ENCODE measurements at regions not wholly inside any gene's neighbourhood (a gene's known extent, or its start where the extent isn't known, plus 50 kb on each side); places are given as distances from the start of the nearest gene placed in this dataset.

- Histone ChIP-seq H3K36me3 (ENCODE audit: insufficient read depth, low read length) (no peaks in the 10 kb centered on the region; the same call in 1 of the 2 replicates), H3K9me3 (ENCODE audit: control insufficient read depth, insufficient read depth, low read length) (no peaks in the 10 kb centered on the region; the same call in 1 of the 2 replicates), H3K9ac (ENCODE audit: low read depth, low read length) (no peak overlapping the region), H3K4me1 (ENCODE audit: insufficient read depth, low read length) (no peaks in the 10 kb centered on the region)
Measured at GRCh38 chr2:12331698-12332097, 385.0 kb upstream of the TRIB2 start.

GRCh38 chr2:12333293-12333692 is 383.4 kb upstream of the TRIB2 start:
- Histone ChIP-seq H3K36me3 (ENCODE audit: insufficient read depth, low read length) (no peaks in the 10 kb centered on the region; the same call in 1 of the 2 replicates), H3K9me3 (ENCODE audit: control insufficient read depth, insufficient read depth, low read length) (no peaks in the 10 kb centered on the region; the same call in 1 of the 2 replicates), H3K9ac (ENCODE audit: low read depth, low read length) (no peak overlapping the region), H3K4me1 (ENCODE audit: insufficient read depth, low read length) (no peaks in the 10 kb centered on the region)

- Histone ChIP-seq H3K4me1 (ENCODE audit: insufficient read depth, low read length) (no peaks in the 10 kb centered on the region), H3K36me3 (ENCODE audit: insufficient read depth, low read length) (no peaks in the 10 kb centered on the region; the same call in 1 of the 2 replicates), H3K9me3 (ENCODE audit: control insufficient read depth, insufficient read depth, low read length) (no peaks in the 10 kb centered on the region; the same call in 1 of the 2 replicates), H3K9ac (ENCODE audit: low read depth, low read length) (no peak overlapping the region)
Measured at GRCh38 chr2:12334412-12334966, 382.2 kb upstream of the TRIB2 start.

GRCh38 chr2:12335131-12335530 is 381.6 kb upstream of the TRIB2 start:
- no peak overlapping the region for H3K9ac ChIP-seq (ENCODE audit: low read depth, low read length)
- no peaks in the 10 kb centered on the region for H3K4me1 ChIP-seq (ENCODE audit: insufficient read depth, low read length)
- no peaks in the 10 kb centered on the region; the same call in 1 of the 2 replicates for H3K36me3 ChIP-seq (ENCODE audit: insufficient read depth, low read length)
- no peaks in the 10 kb centered on the region; the same call in 1 of the 2 replicates for H3K9me3 ChIP-seq (ENCODE audit: control insufficient read depth, insufficient read depth, low read length)

GRCh38 chr2:12335995-12336394 is 380.7 kb upstream of the TRIB2 start:
- Histone ChIP-seq H3K9ac (ENCODE audit: low read depth, low read length) (no peak overlapping the region), H3K4me1 (ENCODE audit: insufficient read depth, low read length) (no peaks in the 10 kb centered on the region), H3K36me3 (ENCODE audit: insufficient read depth, low read length) (no peaks in the 10 kb centered on the region; the same call in 1 of the 2 replicates), H3K9me3 (ENCODE audit: control insufficient read depth, insufficient read depth, low read length) (no peaks in the 10 kb centered on the region; the same call in 1 of the 2 replicates)

- Histone ChIP-seq H3K9ac (ENCODE audit: low read depth, low read length) (no peak overlapping the region), H3K4me1 (ENCODE audit: insufficient read depth, low read length) (no peaks in the 10 kb centered on the region; the same call in 1 of the 2 replicates), H3K36me3 (ENCODE audit: insufficient read depth, low read length) (no peaks in the 10 kb centered on the region; the same call in 1 of the 2 replicates), H3K9me3 (ENCODE audit: control insufficient read depth, insufficient read depth, low read length) (peaks cover 4% of the 10 kb centered on the region; the same call in 1 of the 2 replicates)
Measured at GRCh38 chr2:12338946-12339697, 377.6 kb upstream of the TRIB2 start.

- Histone ChIP-seq H3K9me3 (ENCODE audit: control insufficient read depth, insufficient read depth, low read length) (peaks cover 4% of the 10 kb centered on the region; the same call in 1 of the 2 replicates), H3K36me3 (ENCODE audit: insufficient read depth, low read length) (no peaks in the 10 kb centered on the region; the same call in 1 of the 2 replicates), H3K4me1 (ENCODE audit: insufficient read depth, low read length) (no peaks in the 10 kb centered on the region; the same call in 1 of the 2 replicates), H3K9ac (ENCODE audit: low read depth, low read length) (no peak overlapping the region)
Measured at GRCh38 chr2:12340164-12340563, 376.6 kb upstream of the TRIB2 start.

GRCh38 chr2:12341215-12341614 is 375.5 kb upstream of the TRIB2 start:
- H3K9ac ChIP-seq (ENCODE audit: low read depth, low read length), result no peak overlapping the region
- H3K4me1 ChIP-seq (ENCODE audit: insufficient read depth, low read length), result no peaks in the 10 kb centered on the region; the same call in 1 of the 2 replicates
- H3K36me3 ChIP-seq (ENCODE audit: insufficient read depth, low read length), result no peaks in the 10 kb centered on the region; the same call in 1 of the 2 replicates
- H3K9me3 ChIP-seq (ENCODE audit: control insufficient read depth, insufficient read depth, low read length), result peaks cover 4% of the 10 kb centered on the region; the same call in 1 of the 2 replicates

- no peaks in the 10 kb centered on the region for H3K36me3 ChIP-seq (ENCODE audit: insufficient read depth, low read length)
- H3K4me1 ChIP-seq (ENCODE audit: insufficient read depth, low read length), result no peaks in the 10 kb centered on the region; the same call in 1 of the 2 replicates
- no peak overlapping the region for H3K9ac ChIP-seq (ENCODE audit: low read depth, low read length)
- peaks cover 4% of the 10 kb centered on the region; the same call in 1 of the 2 replicates for H3K9me3 ChIP-seq (ENCODE audit: control insufficient read depth, insufficient read depth, low read length)
Measured at GRCh38 chr2:12341920-12342319, 374.8 kb upstream of the TRIB2 start.

GRCh38 chr2:12343141-12343540 is 373.6 kb upstream of the TRIB2 start:
- Histone ChIP-seq H3K4me1 (ENCODE audit: insufficient read depth, low read length) (no peaks in the 10 kb centered on the region; the same call in 1 of the 2 replicates), H3K9me3 (ENCODE audit: control insufficient read depth, insufficient read depth, low read length) (peaks cover 4% of the 10 kb centered on the region; the same call in 1 of the 2 replicates), H3K36me3 (ENCODE audit: insufficient read depth, low read length) (no peaks in the 10 kb centered on the region), H3K9ac (ENCODE audit: low read depth, low read length) (no peak overlapping the region)

GRCh38 chr2:12347066-12347493 is 369.7 kb upstream of the TRIB2 start:
- Histone ChIP-seq H3K36me3 (ENCODE audit: insufficient read depth, low read length) (no peaks in the 10 kb centered on the region), H3K9ac (ENCODE audit: low read depth, low read length) (no peak overlapping the region), H3K9me3 (ENCODE audit: control insufficient read depth, insufficient read depth, low read length) (no peaks in the 10 kb centered on the region), H3K4me1 (ENCODE audit: insufficient read depth, low read length) (no peaks in the 10 kb centered on the region; the same call in 1 of the 2 replicates)

- Histone ChIP-seq H3K4me1 (ENCODE audit: insufficient read depth, low read length) (no peaks in the 10 kb centered on the region), H3K36me3 (ENCODE audit: insufficient read depth, low read length) (no peaks in the 10 kb centered on the region), H3K9me3 (ENCODE audit: control insufficient read depth, insufficient read depth, low read length) (no peaks in the 10 kb centered on the region), H3K9ac (ENCODE audit: low read depth, low read length) (no peak overlapping the region)
Measured at GRCh38 chr2:12348216-12348615, 368.5 kb upstream of the TRIB2 start.

GRCh38 chr2:12350821-12351220 is 365.9 kb upstream of the TRIB2 start:
- no peak overlapping the region for H3K9ac ChIP-seq (ENCODE audit: low read depth, low read length)

GRCh38 chr2:12352889-12353288 is 363.8 kb upstream of the TRIB2 start:
- no peaks in the 10 kb centered on the region for H3K36me3 ChIP-seq (ENCODE audit: insufficient read depth, low read length)
- no peak overlapping the region for H3K9ac ChIP-seq (ENCODE audit: low read depth, low read length)
- H3K4me1 ChIP-seq (ENCODE audit: insufficient read depth, low read length), result no peaks in the 10 kb centered on the region
- no peaks in the 10 kb centered on the region for H3K9me3 ChIP-seq (ENCODE audit: control insufficient read depth, insufficient read depth, low read length)

More at GRCh38 chr2:12350821-12351220, 365.9 kb upstream of the TRIB2 start:
- H3K4me1 ChIP-seq (ENCODE audit: insufficient read depth, low read length), result no peaks in the 10 kb centered on the region
- no peaks in the 10 kb centered on the region for H3K9me3 ChIP-seq (ENCODE audit: control insufficient read depth, insufficient read depth, low read length)
- no peaks in the 10 kb centered on the region for H3K36me3 ChIP-seq (ENCODE audit: insufficient read depth, low read length)
